CD14-positive monocyte (primary cell): ENCODE measurements at regions not wholly inside any gene's neighbourhood (a gene's known extent, or its start where the extent isn't known, plus 50 kb on each side); places are given as distances from the start of the nearest gene placed in this dataset.

Source experiments
- DNase-seq, 3 donors: peaks; one replicate each; pipeline ENCODE4 v3.0.0-alpha.2; 2011 to 2022
- H2AFZ ChIP-seq: 2 replicates; pipeline ENCODE4 v1.6.0; 2012; ENCODE audit warnings: mild to moderate bottlenecking, low read depth, low read length, inconsistent platforms; ENCODE audit not compliant: insufficient read depth, poor library complexity, severe bottlenecking
- H3K27ac ChIP-seq, 2 donors: 1 replicate in 1 of 2; 2 replicates in 1 of 2; pipeline ENCODE4 v1.5.1; 2012 to 2013; ENCODE audit warnings: low read length in 2 of 2, control low read depth in 1 of 2, inconsistent platforms in 1 of 2, low read depth in 1 of 2, mild to moderate bottlenecking in 1 of 2
- H3K27me3 ChIP-seq, 2 donors: one replicate each; pipeline versions ENCODE4 v1.6.0 to v1.6.1; 2011 to 2013; ENCODE audit warnings: low read length in 2 of 2; ENCODE audit not compliant: control insufficient read depth in 2 of 2, insufficient read depth in 2 of 2
- H3K36me3 ChIP-seq, 2 donors: replicated peaks in 1 of 2; 1 replicate in 1 of 2; 2 replicates in 1 of 2; pipeline versions ENCODE4 v1.5.1 to v1.6.1; 2012 to 2013; ENCODE audit warnings: low read length in 2 of 2, control low read depth in 1 of 2, inconsistent platforms in 1 of 2, mild to moderate bottlenecking in 1 of 2; ENCODE audit not compliant: insufficient read depth in 2 of 2, control insufficient read depth in 1 of 2
- H3K4me1 ChIP-seq, 2 donors: 1 replicate in 1 of 2; 2 replicates in 1 of 2; pipeline versions ENCODE4 v1.5.1 to v1.6.1; 2012 to 2013; ENCODE audit warnings: low read length in 2 of 2, control low read depth in 1 of 2, inconsistent platforms in 1 of 2, mild to moderate bottlenecking in 1 of 2, moderate library complexity in 1 of 2; ENCODE audit not compliant: insufficient read depth in 2 of 2, control insufficient read depth in 1 of 2
- H3K4me2 ChIP-seq: replicated peaks from 2 replicates; pipeline ENCODE3; 2012; ENCODE audit warnings: low read length, moderate library complexity, mild to moderate bottlenecking; ENCODE audit not compliant: poor library complexity, severe bottlenecking; ENCODE audit errors: extremely low read depth
- H3K4me3 ChIP-seq, 3 experiments: fragments of 200-600 bp in 1 of 3; sonication (generic) in 1 of 3; replicated peaks in 1 of 3; 1 replicate in 2 of 3; 2 replicates in 1 of 3; pipeline ENCODE4 v1.5.1; 2011 to 2013; ENCODE audit warnings: low read length in 3 of 3, mild to moderate bottlenecking in 3 of 3, control low read depth in 2 of 3, low read depth in 2 of 3, inconsistent platforms in 1 of 3, moderate library complexity in 1 of 3
- H3K79me2 ChIP-seq: 2 replicates; pipeline ENCODE4 v1.6.0; 2012; ENCODE audit warnings: mild to moderate bottlenecking, control low read depth, inconsistent platforms, low read length, moderate library complexity; ENCODE audit not compliant: insufficient read depth
- H3K9ac ChIP-seq: 2 replicates; pipeline ENCODE4 v1.6.0; 2017; ENCODE audit warnings: low read length, mild to moderate bottlenecking; ENCODE audit not compliant: insufficient read depth, poor library complexity, severe bottlenecking
- H3K9me3 ChIP-seq, 2 donors: replicated peaks in 1 of 2; 1 replicate in 1 of 2; 2 replicates in 1 of 2; pipeline versions ENCODE4 v1.5.1 to v1.6.1; 2012 to 2013; ENCODE audit warnings: low read length in 2 of 2, control low read depth in 1 of 2; ENCODE audit not compliant: control insufficient read depth in 1 of 2, insufficient read depth in 1 of 2
- H4K20me1 ChIP-seq: 2 replicates; pipeline ENCODE4 v1.6.0; 2012; ENCODE audit warnings: mild to moderate bottlenecking, low read length, control low read depth, moderate library complexity; ENCODE audit not compliant: insufficient read depth
- H3K27ac Mint-ChIP-seq, 7 donors: one replicate each; pipeline ENCODE4 v1.8.0; 2020; ENCODE audit warnings: mild to moderate bottlenecking in 7 of 7, mixed read lengths in 7 of 7, moderate library complexity in 6 of 7, inconsistent platforms in 2 of 7
- H3K27me3 Mint-ChIP-seq, 3 donors: one replicate each; pipeline ENCODE4 v1.8.0; 2021 to 2022; ENCODE audit warnings: low read depth in 3 of 3, mild to moderate bottlenecking in 3 of 3, mixed read lengths in 3 of 3, moderate library complexity in 3 of 3, inconsistent platforms in 1 of 3
- H3K36me3 Mint-ChIP-seq, 2 donors: one replicate each; pipeline ENCODE4 v1.8.0; 2020; ENCODE audit warnings: mixed read lengths in 2 of 2, inconsistent platforms in 1 of 2, mild to moderate bottlenecking in 1 of 2
- H3K4me1 Mint-ChIP-seq: one replicate; pipeline ENCODE4 v1.8.0; 2020; ENCODE audit warnings: mild to moderate bottlenecking, mixed read lengths
- H3K4me3 Mint-ChIP-seq, 2 donors: one replicate each; pipeline ENCODE4 v1.8.0; 2020; ENCODE audit warnings: mild to moderate bottlenecking in 2 of 2, mixed read lengths in 2 of 2, moderate library complexity in 1 of 2
- H3K9me3 Mint-ChIP-seq, 7 donors: one replicate each; pipeline ENCODE4 v1.8.0; 2020 to 2022; ENCODE audit warnings: mixed read lengths in 7 of 7, mild to moderate bottlenecking in 6 of 7, moderate library complexity in 6 of 7, inconsistent platforms in 2 of 7
- CTCF ChIP-seq: fragments of 200-600 bp; IDR thresholded peaks from one replicate; pipeline ENCODE4 v1.8.0; 2022; ENCODE audit warnings: antibody characterized with exemption, mild to moderate bottlenecking
- WGBS: methylation state at CpG from one replicate; pipeline ENCODE4 v1.1.5; 2013; ENCODE audit warnings: missing lambda C conversion rate; ENCODE audit not compliant: insufficient coverage; 5-methylcytosine and 5-hydroxymethylcytosine counted together
- intact Hi-C, 2 donors: fragments of 100-400 bp; cut with micrococcal nuclease; formaldehyde crosslinking; loops; one replicate each; pipeline versions ENCODE4 v1.15.0 to v1.15.1; 2023

GRCh38 chr9:16289639-16290038 is 580.8 kb downstream of the BNC2 start:
- H3K4me1 Mint-ChIP-seq, result peaks cover 29% of the 10 kb centered on the region
- Histone ChIP-seq H2AFZ (no peak overlapping the region), H3K4me2 (peak overlapping the region; percentile 32), H3K4me3 (peak overlapping the region in 1 of 3 experiments; percentile 44), H3K36me3 (no peaks in the 10 kb centered on the region), H4K20me1 (no peaks in the 10 kb centered on the region), H3K79me2 (no peaks in the 10 kb centered on the region), H3K9me3 (peaks cover 0 to 9% of the 10 kb centered on the region in 2 donors), H3K9ac (peak overlapping the region; percentile 10), H3K27ac (peak overlapping the region; percentile 50 to 65), H3K27me3 (no peaks in the 10 kb centered on the region), H3K4me1 (peaks cover 27% of the 10 kb centered on the region in 2 donors)
- peaks cover 2 to 4% (median 4%) of the 10 kb centered on the region in 3 donors for H3K27me3 Mint-ChIP-seq
- H3K4me3 Mint-ChIP-seq, result peak overlapping the region in 1 of 2 donors; percentile 65
- H3K36me3 Mint-ChIP-seq, result no peaks in the 10 kb centered on the region
- H3K27ac Mint-ChIP-seq, result peak overlapping the region; percentile 70 to 89 (median 84)
- intact Hi-C loops, result no loop called here
- peak; percentile 46 to 81 (median 55) for DNase-seq
- no peak for TF ChIP-seq CTCF
- 0% methylated on average over 1 of the region's 3 CpGs for WGBS
- peaks cover 3 to 30% (median 13%) of the 10 kb centered on the region in 7 donors for H3K9me3 Mint-ChIP-seq

- Histone ChIP-seq H3K9me3 (peaks cover 0 to 7% of the 10 kb centered on the region in 2 donors), H3K79me2 (no peaks in the 10 kb centered on the region), H4K20me1 (no peaks in the 10 kb centered on the region), H3K27ac (peak overlapping the region; percentile 50 to 65), H2AFZ (peak overlapping the region; percentile 41), H3K27me3 (no peaks in the 10 kb centered on the region), H3K4me2 (peak overlapping the region; percentile 32), H3K4me3 (peak overlapping the region in 1 of 3 experiments; percentile 44), H3K4me1 (peaks cover 27% of the 10 kb centered on the region in 2 donors), H3K9ac (peak overlapping the region; percentile 10), H3K36me3 (no peaks in the 10 kb centered on the region)
- intact Hi-C loops, result no loop called here
- peaks cover 2 to 6% (median 4%) of the 10 kb centered on the region in 3 donors for H3K27me3 Mint-ChIP-seq
- TF ChIP-seq CTCF, result peak; percentile 23
- peak overlapping the region; percentile 70 to 89 (median 84) for H3K27ac Mint-ChIP-seq
- peak overlapping the region in 1 of 2 donors; percentile 65 for H3K4me3 Mint-ChIP-seq
- peaks cover 29% of the 10 kb centered on the region for H3K4me1 Mint-ChIP-seq
- peaks cover 2 to 27% (median 13%) of the 10 kb centered on the region in 7 donors for H3K9me3 Mint-ChIP-seq
- H3K36me3 Mint-ChIP-seq, result no peaks in the 10 kb centered on the region
- WGBS, result 29% methylated on average over 3 of the region's 5 CpGs
- peak; percentile 16 to 53 (median 25) for DNase-seq
Measured at GRCh38 chr9:16290169-16290568, 580.3 kb downstream of the BNC2 start.
